D721Med (cell line): ENCODE measurements at regions not wholly inside any gene's neighbourhood (a gene's known extent, or its start where the extent isn't known, plus 50 kb on each side); places are given as distances from the start of the nearest gene placed in this dataset.
"Not testable (repeated sequence)": the region's sequence is repeated elsewhere in the genome, so short reads cannot be mapped to it uniquely, and the experiment has no call there.

Experiments used
- DNase-seq: peaks from one replicate; pipeline ENCODE4 v3.0.0; 2011; ENCODE audit warnings: low spot score; ENCODE audit not compliant: insufficient read length
- FAIRE-seq: peaks from 2 replicates; lab custom pipeline; 2011; peaks lifted over from hg19 to GRCh38; lab: Jason Lieb, UNC
- TF ChIP-seq, protein P1 (sequence below): IDR thresholded peaks from 2 replicates; pipeline ENCODE4 v1.5.1; 2012; ENCODE audit warnings: mild to moderate bottlenecking, control low read depth; ENCODE audit not compliant: insufficient read depth; ENCODE audit errors: missing control alignments

DNA sequence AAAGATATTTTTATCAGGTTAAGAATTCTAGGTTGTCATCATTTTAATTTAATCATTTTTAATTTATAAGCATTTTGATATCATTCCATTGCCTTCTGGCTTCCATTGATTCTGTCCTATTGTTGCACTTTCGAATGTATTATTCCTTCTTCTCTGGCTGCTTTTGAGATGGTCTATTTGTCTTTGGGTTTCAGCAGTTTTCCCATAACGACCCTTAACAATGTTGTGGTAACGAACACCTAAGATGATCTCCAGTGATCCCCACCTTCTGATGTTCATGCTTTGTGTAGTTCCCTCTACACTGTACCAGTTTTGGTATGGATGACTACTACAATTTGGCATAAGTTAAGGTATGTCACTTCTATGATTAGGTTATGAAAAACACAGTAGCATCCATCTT is 59.9 kb downstream of the MINAR1 start:
- no peak for FAIRE-seq
- no peak for DNase-seq
- TF ChIP-seq, protein P1, sequence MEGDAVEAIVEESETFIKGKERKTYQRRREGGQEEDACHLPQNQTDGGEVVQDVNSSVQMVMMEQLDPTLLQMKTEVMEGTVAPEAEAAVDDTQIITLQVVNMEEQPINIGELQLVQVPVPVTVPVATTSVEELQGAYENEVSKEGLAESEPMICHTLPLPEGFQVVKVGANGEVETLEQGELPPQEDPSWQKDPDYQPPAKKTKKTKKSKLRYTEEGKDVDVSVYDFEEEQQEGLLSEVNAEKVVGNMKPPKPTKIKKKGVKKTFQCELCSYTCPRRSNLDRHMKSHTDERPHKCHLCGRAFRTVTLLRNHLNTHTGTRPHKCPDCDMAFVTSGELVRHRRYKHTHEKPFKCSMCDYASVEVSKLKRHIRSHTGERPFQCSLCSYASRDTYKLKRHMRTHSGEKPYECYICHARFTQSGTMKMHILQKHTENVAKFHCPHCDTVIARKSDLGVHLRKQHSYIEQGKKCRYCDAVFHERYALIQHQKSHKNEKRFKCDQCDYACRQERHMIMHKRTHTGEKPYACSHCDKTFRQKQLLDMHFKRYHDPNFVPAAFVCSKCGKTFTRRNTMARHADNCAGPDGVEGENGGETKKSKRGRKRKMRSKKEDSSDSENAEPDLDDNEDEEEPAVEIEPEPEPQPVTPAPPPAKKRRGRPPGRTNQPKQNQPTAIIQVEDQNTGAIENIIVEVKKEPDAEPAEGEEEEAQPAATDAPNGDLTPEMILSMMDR: no peak

DNA sequence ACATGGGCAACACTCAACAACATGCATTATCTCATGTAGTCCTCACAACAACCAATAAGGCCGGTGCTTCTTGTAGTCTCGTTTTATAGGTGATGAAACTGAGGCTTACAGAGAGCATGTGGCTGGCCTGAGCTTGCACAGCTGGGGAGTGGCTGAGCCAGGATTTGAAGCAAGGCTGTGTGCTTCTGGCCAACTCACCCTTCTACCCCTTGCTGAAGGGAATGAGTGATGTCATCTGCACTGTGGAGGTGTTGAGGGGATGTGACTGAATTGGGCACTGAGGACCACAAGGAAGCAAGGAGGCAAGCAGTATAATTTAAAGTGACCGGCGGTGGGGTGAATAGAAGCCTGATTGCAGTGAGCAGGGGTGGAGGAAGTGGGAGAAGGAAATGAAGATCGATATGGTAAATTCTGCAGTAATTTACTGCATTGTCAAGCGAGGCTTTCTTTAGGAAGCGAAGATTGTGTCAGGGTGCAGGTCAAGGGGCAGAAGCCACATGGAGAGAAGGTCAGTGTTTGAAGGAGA is 62.3 kb downstream of the MINAR1 start:
- DNase-seq: no peak
- TF ChIP-seq, protein P1: no peak
- FAIRE-seq: no peak

DNA sequence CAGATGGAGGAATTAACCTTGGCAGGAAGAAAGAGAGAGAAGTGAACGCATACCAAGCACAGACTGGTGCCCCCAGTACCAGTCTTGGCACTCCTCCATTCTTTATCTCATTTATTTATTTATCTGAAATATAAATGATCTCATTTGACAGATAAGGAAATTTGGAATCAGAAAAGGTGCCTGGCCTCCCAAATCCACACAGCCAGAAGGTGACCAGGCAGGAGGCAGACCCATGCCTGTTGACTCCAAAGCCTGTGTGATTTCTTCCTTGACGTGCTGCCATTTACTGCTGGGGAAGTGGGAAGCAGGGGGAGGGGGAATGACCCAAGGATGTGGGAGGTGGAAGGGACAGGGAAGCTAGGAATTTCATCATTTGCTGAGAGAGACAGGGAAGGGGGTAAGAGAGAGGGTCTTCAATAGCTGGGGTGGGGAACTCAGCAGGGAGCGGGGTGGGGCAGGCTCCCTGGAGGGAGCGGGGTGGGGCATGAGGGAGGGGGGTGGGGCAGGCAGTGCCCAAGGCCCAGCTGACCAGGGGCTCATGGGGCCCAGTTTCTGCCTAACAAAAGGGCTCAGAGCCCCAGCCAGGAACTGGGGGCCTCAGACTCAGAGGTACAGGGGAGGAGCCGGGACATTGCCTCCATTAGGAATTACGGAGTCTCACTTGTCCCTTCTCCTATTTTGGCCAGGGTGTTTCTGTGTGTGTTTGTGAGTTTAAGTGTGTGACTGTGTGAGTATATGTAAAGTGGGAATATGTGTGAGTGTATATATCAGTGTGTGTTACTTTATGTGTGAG is 63.0 kb downstream of the MINAR1 start:
- no peak for DNase-seq
- no peak for FAIRE-seq
- TF ChIP-seq, protein P1: no peak

DNA sequence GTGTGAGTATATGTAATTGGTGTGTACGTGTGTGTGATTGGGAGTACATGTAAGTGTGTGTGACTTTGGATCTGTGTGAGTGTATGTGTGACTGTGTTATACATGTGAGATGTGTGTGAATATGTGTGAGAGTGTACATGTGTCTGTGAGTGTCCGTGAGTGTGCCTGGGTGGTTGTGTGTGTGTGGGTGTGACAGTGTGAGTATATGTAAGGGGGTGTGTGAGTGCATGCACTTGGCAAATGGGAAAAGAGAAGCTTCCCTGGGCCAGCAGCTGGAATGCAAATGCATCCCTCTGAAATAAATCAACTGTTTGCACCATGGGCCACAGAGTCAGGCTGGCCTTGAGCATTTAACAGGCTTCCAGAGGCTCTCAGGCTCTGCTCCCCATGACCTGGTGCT is 63.6 kb downstream of the MINAR1 start:
- FAIRE-seq (no peak), DNase-seq (no peak)
- TF ChIP-seq, protein P1: no peak

DNA sequence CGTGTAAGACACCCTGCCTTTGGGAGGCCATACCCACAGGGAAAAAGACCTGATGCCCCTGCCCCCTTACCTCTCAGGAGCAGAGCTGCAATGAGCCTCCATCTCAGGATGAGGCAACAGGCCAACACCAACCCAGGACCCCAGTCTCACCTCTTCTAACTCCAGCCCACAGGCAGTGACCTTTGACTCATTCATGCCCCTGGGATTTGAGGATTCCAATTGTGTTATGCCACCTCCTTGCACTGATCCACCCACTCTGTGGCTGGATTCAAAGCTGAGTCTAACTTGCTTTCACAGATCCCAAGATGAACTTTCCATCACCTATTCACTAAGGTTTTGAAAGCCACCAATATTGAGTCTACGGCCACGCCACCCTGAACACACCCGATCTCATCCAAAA is 64.7 kb downstream of the MINAR1 start:
- TF ChIP-seq, protein P1: no peak
- no peak for DNase-seq
- FAIRE-seq: no peak

DNA sequence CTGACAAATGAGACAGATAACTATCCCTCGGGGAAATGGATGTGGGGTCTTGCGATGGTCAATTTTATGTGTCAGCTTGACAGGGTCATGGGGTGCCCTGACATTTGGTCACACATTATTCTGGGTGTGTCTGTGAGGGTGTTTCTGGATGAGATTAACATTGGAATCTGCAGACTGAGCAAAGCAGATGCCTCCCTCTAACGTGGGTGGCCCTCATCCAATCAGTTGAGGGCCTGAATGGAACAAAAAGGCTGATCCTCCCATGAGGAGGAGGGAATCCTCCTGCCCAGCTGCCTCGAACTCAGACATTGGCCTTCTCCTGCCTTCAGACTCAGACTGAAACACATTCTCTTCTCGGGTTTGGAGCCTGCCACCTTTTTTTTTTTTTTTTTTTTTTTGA is 69.0 kb downstream of the MINAR1 start:
- FAIRE-seq (no peak), DNase-seq (no peak)
- TF ChIP-seq, protein P1: no peak

DNA sequence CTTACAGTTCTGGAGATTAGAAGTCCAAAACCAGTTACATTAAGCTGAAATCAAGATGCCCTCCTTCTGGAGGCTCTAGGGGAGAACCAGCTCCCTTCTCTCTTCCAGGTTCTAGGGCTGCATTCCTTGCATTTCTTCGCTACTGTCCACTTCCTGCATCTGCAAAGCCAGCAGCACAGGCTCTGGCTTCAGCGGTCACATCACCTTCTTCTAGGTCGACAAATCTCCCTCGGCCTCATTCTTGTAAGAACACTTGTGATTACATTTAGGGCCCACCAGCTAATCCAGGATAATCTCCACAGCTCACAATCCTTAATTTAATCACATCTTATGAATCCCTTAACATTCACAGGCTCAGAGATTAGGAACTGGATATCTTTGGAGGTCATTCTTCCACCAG is 73.8 kb downstream of the MINAR1 start:
- FAIRE-seq (no peak), DNase-seq (peak; percentile 21)
- TF ChIP-seq, protein P1: no peak

DNA sequence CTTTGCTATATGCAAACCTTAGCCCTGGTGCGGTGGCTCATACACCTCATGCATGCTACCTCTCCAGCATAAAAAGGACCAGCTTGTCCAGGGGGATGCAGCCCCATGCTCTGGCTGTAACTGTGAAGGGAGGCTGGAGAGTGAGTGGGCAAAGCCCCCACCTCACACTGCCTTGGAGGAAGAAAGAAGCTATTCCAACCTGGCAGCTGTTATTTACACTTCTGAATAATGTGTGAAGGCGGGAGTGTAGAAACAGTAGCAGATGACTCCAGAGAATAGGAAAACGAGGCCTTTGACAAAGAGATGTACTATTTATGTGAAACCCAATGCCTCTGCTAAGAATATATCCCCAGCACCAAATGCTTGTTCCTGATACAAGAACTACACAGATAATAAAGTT is 80.7 kb downstream of the MINAR1 start:
- FAIRE-seq, DNase-seq: not testable (repeated sequence)
